WTC11 (cell line): ENCODE measurements at regions not wholly inside any gene's neighbourhood (a gene's known extent, or its start where the extent isn't known, plus 50 kb on each side); places are given as distances from the start of the nearest gene placed in this dataset.

ENCODE experiments used
- ATAC-seq: fragments of 200-7000 bp; cut with Tn5 transposase; 2 replicates; pipeline ENCODE4 v1.10.0; 2021; ENCODE audit warnings: mild to moderate bottlenecking, moderate library complexity
- CTCF ChIA-PET: fragments of 300-600 bp; sonication (Branson Sonifier 250); formaldehyde crosslinking; loops from one replicate; lab custom pipeline; 2021; ENCODE audit warnings: antibody characterized with exemption; lab: Charles Lee
- POLR2A ChIA-PET: fragments of 350-600 bp; sonication (Branson Sonifier 250); formaldehyde crosslinking; loops from one replicate; lab custom pipeline; 2021; ENCODE audit warnings: antibody characterized with exemption; lab: Charles Lee
- DNase-seq: peaks from one replicate; pipeline ENCODE4 v3.0.0; 2021; ENCODE audit warnings: low spot score
- H3K27ac Mint-ChIP-seq: 2 replicates; pipeline ENCODE4 v1.8.0; 2021; ENCODE audit warnings: mixed read lengths
- H3K27me3 Mint-ChIP-seq: 2 replicates; pipeline ENCODE4 v1.8.0; 2021; ENCODE audit warnings: low read depth, mild to moderate bottlenecking, moderate library complexity, mixed read lengths
- H3K36me3 Mint-ChIP-seq: 2 replicates; pipeline ENCODE4 v1.8.0; 2021; ENCODE audit warnings: mixed read lengths
- H3K4me1 Mint-ChIP-seq: 2 replicates; pipeline ENCODE4 v1.8.0; 2022; ENCODE audit warnings: mixed read lengths
- H3K4me3 Mint-ChIP-seq: 2 replicates; pipeline ENCODE4 v1.8.0; 2021; ENCODE audit warnings: mild to moderate bottlenecking, moderate library complexity, mixed read lengths
- H3K9me3 Mint-ChIP-seq: 2 replicates; pipeline ENCODE4 v1.8.0; 2021; ENCODE audit warnings: mixed read lengths
- ELF4 ChIP-seq: sonication (generic); formaldehyde crosslinking; IDR thresholded peaks from 2 replicates; pipeline ENCODE4 v1.8.1; 2022; ENCODE audit warnings: low read depth, mild to moderate bottlenecking, moderate library complexity, missing genetic modification reagents
- GABPB1 ChIP-seq: sonication (generic); formaldehyde crosslinking; IDR thresholded peaks from 2 replicates; pipeline ENCODE4 v1.8.1; 2023; ENCODE audit warnings: mild to moderate bottlenecking, missing genetic modification reagents
- JUN ChIP-seq: sonication (generic); formaldehyde crosslinking; IDR thresholded peaks from 2 replicates; pipeline ENCODE4 v1.8.0; 2023; ENCODE audit warnings: mild to moderate bottlenecking, missing genetic modification reagents
- MXD4 ChIP-seq: fragments of 250-450 bp; sonication (Bioruptor Pico); IDR thresholded peaks from 2 replicates; pipeline ENCODE4 v1.8.0; 2021; ENCODE audit warnings: mild to moderate bottlenecking, moderate library complexity, borderline replicate concordance
- MYBL2 ChIP-seq: sonication (generic); formaldehyde crosslinking; IDR thresholded peaks from 2 replicates; pipeline ENCODE4 v1.8.1; 2023; ENCODE audit warnings: mild to moderate bottlenecking, moderate library complexity, missing genetic modification reagents
- TEAD4 ChIP-seq: sonication (generic); formaldehyde crosslinking; IDR thresholded peaks from 2 replicates; pipeline ENCODE4 v1.8.0; 2022; ENCODE audit warnings: mild to moderate bottlenecking, missing genetic modification reagents
- ZNF138 ChIP-seq: sonication (generic); formaldehyde crosslinking; conservative IDR thresholded peaks from 2 replicates; pipeline ENCODE4 v1.8.1; 2022; ENCODE audit warnings: mild to moderate bottlenecking, moderate library complexity, missing genetic modification reagents
- ZNF219 ChIP-seq: sonication (generic); formaldehyde crosslinking; IDR thresholded peaks from 2 replicates; pipeline ENCODE4 v1.8.0; 2023; ENCODE audit warnings: missing genetic modification reagents, mild to moderate bottlenecking, borderline replicate concordance
- ZNF317 ChIP-seq: sonication (generic); formaldehyde crosslinking; IDR thresholded peaks from 2 replicates; pipeline ENCODE4 v1.8.1; 2023; ENCODE audit warnings: low read depth, mild to moderate bottlenecking, moderate library complexity, missing genetic modification reagents, borderline replicate concordance
- TF ChIP-seq, protein P1 (sequence below): fragments of 250-450 bp; sonication (Bioruptor Pico); conservative IDR thresholded peaks from 2 replicates; pipeline ENCODE4 v1.9.0; 2021; ENCODE audit warnings: mild to moderate bottlenecking
- TF ChIP-seq, protein P2 (sequence below): sonication (generic); formaldehyde crosslinking; IDR thresholded peaks from 2 replicates; pipeline ENCODE4 v1.8.1; 2023; ENCODE audit warnings: mild to moderate bottlenecking, missing genetic modification reagents, borderline replicate concordance
- TF ChIP-seq, protein P3 (sequence below): sonication (generic); formaldehyde crosslinking; IDR thresholded peaks from 2 replicates; pipeline ENCODE4 v1.8.1; 2022; ENCODE audit warnings: missing genetic modification reagents, borderline replicate concordance
- TF ChIP-seq, protein P4 (sequence below): fragments of 250-450 bp; sonication (Bioruptor Pico); IDR thresholded peaks from 2 replicates; pipeline ENCODE4 v1.9.0; 2021; ENCODE audit warnings: mild to moderate bottlenecking
- TF ChIP-seq, protein P5 (sequence below): sonication (generic); formaldehyde crosslinking; IDR thresholded peaks from 2 replicates; pipeline ENCODE4 v1.8.1; 2022; ENCODE audit warnings: low read depth, mild to moderate bottlenecking, moderate library complexity, missing genetic modification reagents, borderline replicate concordance
- TF ChIP-seq, protein P6 (sequence below): fragments of 250-450 bp; sonication (Bioruptor Pico); IDR thresholded peaks from 2 replicates; pipeline ENCODE4 v2.1.2; 2022; ENCODE audit warnings: mild to moderate bottlenecking, moderate library complexity
- TF ChIP-seq, protein P7 (sequence below): sonication (generic); formaldehyde crosslinking; IDR thresholded peaks from 2 replicates; pipeline ENCODE4 v1.8.0; 2022; ENCODE audit warnings: missing genetic modification reagents

DNA sequence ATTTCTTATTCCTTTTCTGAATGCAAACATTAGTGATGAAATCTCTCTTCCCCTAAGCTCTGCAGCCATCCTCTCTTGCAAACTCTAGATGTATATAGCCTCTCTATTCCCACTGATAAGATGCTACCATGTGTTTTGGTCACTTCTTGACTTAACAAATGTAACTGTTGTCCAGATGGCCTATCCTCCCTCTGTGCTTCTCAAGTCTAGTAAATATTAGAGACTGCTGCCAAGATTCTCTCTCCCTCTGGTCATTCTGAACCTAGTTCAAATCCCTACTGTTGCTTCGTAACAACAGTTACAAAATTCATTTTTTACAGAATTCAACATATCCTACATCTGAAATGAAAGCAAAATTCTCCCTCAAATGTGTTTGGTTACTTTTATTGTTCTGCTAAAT lies 156.6 kb downstream of the TXNL1 start (continued):
- TF ChIP-seq, protein P1, sequence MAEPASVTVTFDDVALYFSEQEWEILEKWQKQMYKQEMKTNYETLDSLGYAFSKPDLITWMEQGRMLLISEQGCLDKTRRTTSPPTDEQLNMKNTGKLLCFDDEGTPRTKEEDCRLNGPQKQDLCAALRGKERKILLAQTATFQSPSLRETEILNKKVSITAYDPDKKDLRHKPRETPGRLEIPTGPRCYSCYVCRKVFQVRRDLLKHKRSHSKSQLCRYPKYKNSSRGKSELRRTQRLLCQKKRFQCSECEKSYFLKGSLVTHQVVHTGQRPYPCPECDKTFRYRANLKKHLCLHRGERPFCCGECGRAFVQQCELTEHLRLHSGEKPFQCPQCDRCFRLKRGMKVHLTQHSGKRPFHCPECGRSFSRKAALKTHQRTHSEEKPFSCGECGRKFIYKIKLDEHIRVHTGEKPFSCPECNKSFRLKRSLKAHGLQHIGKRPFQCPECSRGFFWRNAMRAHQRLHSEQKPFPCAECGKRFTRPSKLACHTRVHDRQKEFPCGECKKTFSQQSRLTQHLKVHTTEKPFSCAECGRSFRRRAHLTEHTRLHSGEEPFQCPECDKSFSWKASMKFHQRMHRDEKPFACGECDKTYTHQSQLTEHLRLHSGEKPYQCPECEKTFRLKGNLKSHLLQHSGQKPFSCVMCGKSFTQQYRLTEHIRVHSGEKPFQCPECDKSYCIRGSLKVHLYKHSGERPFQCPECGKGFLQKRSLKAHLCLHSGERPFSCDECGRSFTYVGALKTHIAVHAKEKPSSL (CRISPR knock-in tag) = no peak
- TF ChIP-seq, protein P2, sequence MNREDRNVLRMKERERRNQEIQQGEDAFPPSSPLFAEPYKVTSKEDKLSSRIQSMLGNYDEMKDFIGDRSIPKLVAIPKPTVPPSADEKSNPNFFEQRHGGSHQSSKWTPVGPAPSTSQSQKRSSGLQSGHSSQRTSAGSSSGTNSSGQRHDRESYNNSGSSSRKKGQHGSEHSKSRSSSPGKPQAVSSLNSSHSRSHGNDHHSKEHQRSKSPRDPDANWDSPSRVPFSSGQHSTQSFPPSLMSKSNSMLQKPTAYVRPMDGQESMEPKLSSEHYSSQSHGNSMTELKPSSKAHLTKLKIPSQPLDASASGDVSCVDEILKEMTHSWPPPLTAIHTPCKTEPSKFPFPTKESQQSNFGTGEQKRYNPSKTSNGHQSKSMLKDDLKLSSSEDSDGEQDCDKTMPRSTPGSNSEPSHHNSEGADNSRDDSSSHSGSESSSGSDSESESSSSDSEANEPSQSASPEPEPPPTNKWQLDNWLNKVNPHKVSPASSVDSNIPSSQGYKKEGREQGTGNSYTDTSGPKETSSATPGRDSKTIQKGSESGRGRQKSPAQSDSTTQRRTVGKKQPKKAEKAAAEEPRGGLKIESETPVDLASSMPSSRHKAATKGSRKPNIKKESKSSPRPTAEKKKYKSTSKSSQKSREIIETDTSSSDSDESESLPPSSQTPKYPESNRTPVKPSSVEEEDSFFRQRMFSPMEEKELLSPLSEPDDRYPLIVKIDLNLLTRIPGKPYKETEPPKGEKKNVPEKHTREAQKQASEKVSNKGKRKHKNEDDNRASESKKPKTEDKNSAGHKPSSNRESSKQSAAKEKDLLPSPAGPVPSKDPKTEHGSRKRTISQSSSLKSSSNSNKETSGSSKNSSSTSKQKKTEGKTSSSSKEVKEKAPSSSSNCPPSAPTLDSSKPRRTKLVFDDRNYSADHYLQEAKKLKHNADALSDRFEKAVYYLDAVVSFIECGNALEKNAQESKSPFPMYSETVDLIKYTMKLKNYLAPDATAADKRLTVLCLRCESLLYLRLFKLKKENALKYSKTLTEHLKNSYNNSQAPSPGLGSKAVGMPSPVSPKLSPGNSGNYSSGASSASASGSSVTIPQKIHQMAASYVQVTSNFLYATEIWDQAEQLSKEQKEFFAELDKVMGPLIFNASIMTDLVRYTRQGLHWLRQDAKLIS (CRISPR knock-in tag) = no peak
- no peak for TF ChIP-seq ZNF317
- TF ChIP-seq ZNF138 (CRISPR knock-in tag) = no peak

DNA sequence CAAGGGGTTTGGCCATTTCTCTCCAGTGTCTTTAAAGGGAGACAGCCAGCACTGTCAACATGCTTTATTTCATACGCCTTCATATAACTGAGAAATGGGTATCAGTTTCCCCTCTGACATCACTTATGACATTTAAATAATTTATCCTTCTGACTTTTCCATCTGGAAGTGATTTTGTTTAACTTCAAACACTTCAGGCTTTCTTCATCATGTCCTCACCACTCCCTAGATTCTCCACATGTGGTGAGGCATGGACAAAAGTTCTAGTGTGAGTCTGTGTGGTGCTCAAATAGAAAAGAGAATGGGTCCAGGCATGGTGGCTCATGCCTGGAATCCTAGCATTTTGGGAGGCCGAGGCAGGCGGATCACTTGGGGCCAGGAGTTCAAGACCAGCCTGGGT lies 158.6 kb downstream of the TXNL1 start:
- no peak for TF ChIP-seq ELF4 (CRISPR knock-in tag)
- TF ChIP-seq, protein P3, sequence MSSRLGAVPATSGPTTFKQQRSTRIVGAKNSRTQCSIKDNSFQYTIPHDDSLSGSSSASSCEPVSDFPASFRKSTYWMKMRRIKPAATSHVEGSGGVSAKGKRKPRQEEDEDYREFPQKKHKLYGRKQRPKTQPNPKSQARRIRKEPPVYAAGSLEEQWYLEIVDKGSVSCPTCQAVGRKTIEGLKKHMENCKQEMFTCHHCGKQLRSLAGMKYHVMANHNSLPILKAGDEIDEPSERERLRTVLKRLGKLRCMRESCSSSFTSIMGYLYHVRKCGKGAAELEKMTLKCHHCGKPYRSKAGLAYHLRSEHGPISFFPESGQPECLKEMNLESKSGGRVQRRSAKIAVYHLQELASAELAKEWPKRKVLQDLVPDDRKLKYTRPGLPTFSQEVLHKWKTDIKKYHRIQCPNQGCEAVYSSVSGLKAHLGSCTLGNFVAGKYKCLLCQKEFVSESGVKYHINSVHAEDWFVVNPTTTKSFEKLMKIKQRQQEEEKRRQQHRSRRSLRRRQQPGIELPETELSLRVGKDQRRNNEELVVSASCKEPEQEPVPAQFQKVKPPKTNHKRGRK (CRISPR knock-in tag) = no peak
- Mint-ChIP-seq H3K9me3 (no peaks in the 10 kb centered on the region), H3K4me3 (no peak overlapping the region), H3K4me1 (peaks cover 6% of the 10 kb centered on the region), H3K27ac (no peak overlapping the region), H3K36me3 (no peaks in the 10 kb centered on the region), H3K27me3 (no peaks in the 10 kb centered on the region)
- ChIA-PET CTCF (no interaction called here), POLR2A (no interaction called here)
- ATAC-seq (no peak), DNase-seq (no peak)

DNA sequence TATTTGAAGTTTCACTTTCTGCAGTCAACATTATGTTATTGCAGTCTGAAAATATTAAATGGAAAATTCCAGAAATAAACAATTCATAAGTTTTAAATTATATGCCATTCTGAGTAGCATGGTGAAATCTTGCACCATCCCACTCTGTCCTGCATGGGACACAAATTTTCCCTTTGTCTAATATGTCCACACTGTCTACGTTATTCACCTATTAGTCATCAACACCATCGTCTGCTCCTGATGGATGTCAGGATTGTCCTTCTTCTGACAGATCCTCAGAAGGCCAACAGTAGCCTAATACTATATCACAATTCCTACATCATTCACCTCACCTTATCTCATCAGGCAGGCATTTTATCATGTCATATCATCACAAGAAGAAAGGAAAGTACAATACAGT lies 163.1 kb downstream of the TXNL1 start:
- Mint-ChIP-seq H3K27me3 (no peaks in the 10 kb centered on the region; the same call in 1 of the 2 replicates), H3K27ac (no peak overlapping the region), H3K9me3 (no peaks in the 10 kb centered on the region), H3K4me1 (no peaks in the 10 kb centered on the region), H3K4me3 (no peak overlapping the region), H3K36me3 (no peaks in the 10 kb centered on the region)
- DNase-seq (no peak), ATAC-seq (no peak)
- CTCF ChIA-PET = no interaction called here
- POLR2A ChIA-PET = no interaction called here
- TF ChIP-seq ZNF219 (CRISPR knock-in tag) (no peak), MYBL2 (CRISPR knock-in tag) (no peak), JUN (CRISPR knock-in tag) (no peak), GABPB1 (CRISPR knock-in tag) (no peak), MXD4 (CRISPR knock-in tag) (no peak), TEAD4 (no peak)
- TF ChIP-seq, protein P4, sequence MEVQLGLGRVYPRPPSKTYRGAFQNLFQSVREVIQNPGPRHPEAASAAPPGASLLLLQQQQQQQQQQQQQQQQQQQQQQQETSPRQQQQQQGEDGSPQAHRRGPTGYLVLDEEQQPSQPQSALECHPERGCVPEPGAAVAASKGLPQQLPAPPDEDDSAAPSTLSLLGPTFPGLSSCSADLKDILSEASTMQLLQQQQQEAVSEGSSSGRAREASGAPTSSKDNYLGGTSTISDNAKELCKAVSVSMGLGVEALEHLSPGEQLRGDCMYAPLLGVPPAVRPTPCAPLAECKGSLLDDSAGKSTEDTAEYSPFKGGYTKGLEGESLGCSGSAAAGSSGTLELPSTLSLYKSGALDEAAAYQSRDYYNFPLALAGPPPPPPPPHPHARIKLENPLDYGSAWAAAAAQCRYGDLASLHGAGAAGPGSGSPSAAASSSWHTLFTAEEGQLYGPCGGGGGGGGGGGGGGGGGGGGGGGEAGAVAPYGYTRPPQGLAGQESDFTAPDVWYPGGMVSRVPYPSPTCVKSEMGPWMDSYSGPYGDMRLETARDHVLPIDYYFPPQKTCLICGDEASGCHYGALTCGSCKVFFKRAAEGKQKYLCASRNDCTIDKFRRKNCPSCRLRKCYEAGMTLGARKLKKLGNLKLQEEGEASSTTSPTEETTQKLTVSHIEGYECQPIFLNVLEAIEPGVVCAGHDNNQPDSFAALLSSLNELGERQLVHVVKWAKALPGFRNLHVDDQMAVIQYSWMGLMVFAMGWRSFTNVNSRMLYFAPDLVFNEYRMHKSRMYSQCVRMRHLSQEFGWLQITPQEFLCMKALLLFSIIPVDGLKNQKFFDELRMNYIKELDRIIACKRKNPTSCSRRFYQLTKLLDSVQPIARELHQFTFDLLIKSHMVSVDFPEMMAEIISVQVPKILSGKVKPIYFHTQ (CRISPR knock-in tag) = no peak
- TF ChIP-seq, protein P5, sequence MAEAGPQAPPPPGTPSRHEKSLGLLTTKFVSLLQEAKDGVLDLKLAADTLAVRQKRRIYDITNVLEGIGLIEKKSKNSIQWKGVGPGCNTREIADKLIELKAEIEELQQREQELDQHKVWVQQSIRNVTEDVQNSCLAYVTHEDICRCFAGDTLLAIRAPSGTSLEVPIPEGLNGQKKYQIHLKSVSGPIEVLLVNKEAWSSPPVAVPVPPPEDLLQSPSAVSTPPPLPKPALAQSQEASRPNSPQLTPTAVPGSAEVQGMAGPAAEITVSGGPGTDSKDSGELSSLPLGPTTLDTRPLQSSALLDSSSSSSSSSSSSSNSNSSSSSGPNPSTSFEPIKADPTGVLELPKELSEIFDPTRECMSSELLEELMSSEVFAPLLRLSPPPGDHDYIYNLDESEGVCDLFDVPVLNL = no peak
- TF ChIP-seq, protein P6, sequence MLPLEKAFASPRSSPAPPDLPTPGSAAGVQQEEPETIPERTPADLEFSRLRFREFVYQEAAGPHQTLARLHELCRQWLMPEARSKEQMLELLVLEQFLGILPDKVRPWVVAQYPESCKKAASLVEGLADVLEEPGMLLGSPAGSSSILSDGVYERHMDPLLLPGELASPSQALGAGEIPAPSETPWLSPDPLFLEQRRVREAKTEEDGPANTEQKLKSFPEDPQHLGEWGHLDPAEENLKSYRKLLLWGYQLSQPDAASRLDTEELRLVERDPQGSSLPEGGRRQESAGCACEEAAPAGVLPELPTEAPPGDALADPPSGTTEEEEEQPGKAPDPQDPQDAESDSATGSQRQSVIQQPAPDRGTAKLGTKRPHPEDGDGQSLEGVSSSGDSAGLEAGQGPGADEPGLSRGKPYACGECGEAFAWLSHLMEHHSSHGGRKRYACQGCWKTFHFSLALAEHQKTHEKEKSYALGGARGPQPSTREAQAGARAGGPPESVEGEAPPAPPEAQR = no peak
- TF ChIP-seq, protein P7, sequence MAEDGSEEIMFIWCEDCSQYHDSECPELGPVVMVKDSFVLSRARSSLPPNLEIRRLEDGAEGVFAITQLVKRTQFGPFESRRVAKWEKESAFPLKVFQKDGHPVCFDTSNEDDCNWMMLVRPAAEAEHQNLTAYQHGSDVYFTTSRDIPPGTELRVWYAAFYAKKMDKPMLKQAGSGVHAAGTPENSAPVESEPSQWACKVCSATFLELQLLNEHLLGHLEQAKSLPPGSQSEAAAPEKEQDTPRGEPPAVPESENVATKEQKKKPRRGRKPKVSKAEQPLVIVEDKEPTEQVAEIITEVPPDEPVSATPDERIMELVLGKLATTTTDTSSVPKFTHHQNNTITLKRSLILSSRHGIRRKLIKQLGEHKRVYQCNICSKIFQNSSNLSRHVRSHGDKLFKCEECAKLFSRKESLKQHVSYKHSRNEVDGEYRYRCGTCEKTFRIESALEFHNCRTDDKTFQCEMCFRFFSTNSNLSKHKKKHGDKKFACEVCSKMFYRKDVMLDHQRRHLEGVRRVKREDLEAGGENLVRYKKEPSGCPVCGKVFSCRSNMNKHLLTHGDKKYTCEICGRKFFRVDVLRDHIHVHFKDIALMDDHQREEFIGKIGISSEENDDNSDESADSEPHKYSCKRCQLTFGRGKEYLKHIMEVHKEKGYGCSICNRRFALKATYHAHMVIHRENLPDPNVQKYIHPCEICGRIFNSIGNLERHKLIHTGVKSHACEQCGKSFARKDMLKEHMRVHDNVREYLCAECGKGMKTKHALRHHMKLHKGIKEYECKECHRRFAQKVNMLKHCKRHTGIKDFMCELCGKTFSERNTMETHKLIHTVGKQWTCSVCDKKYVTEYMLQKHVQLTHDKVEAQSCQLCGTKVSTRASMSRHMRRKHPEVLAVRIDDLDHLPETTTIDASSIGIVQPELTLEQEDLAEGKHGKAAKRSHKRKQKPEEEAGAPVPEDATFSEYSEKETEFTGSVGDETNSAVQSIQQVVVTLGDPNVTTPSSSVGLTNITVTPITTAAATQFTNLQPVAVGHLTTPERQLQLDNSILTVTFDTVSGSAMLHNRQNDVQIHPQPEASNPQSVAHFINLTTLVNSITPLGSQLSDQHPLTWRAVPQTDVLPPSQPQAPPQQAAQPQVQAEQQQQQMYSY (CRISPR knock-in tag) = no peak
